Natural killer cell (primary cell): ENCODE measurements at regions not wholly inside any gene's neighbourhood (a gene's known extent, or its start where the extent isn't known, plus 50 kb on each side); places are given as distances from the start of the nearest gene placed in this dataset.
"Not testable (repeated sequence)": the region's sequence is repeated elsewhere in the genome, so short reads cannot be mapped to it uniquely, and the experiment has no call there.

ENCODE experiments used
- ATAC-seq, 3 donors: fragments of 150-1000 bp in 2 of 3; fragments of 200-7000 bp in 1 of 3; cut with Tn5 transposase; 1 replicate in 1 of 3; 2 replicates in 2 of 3; pipeline ENCODE4 v1.10.0; 2021; ENCODE audit warnings: mild to moderate bottlenecking in 2 of 3, moderate library complexity in 2 of 3
- DNase-seq, 2 donors: peaks; one replicate each; pipeline versions ENCODE4 v3.0.0 to v3.0.0-alpha.2; 2013 to 2021; ENCODE audit warnings: mixed read lengths in 1 of 2
- H3K27ac ChIP-seq: one replicate; pipeline ENCODE4 v1.5.1; 2013; ENCODE audit warnings: mild to moderate bottlenecking, low read length
- H3K27me3 ChIP-seq: one replicate; pipeline ENCODE4 v1.6.1; 2013; ENCODE audit warnings: low read length; ENCODE audit not compliant: control insufficient read depth, insufficient read depth
- H3K36me3 ChIP-seq: one replicate; pipeline ENCODE4 v1.6.1; 2013; ENCODE audit warnings: low read length; ENCODE audit not compliant: control insufficient read depth, insufficient read depth
- H3K4me1 ChIP-seq: one replicate; pipeline ENCODE4 v1.6.1; 2013; ENCODE audit warnings: low read length; ENCODE audit not compliant: control insufficient read depth, insufficient read depth
- H3K4me3 ChIP-seq: one replicate; pipeline ENCODE4 v1.5.1; 2013; ENCODE audit warnings: low read length
- H3K9me3 ChIP-seq: one replicate; pipeline ENCODE4 v1.6.1; 2013; ENCODE audit warnings: low read length; ENCODE audit not compliant: control insufficient read depth, insufficient read depth
- H3K27ac Mint-ChIP-seq, 2 donors: one replicate each; pipeline ENCODE4 v1.8.0; 2022; ENCODE audit warnings: mild to moderate bottlenecking in 2 of 2, mixed read lengths in 2 of 2, moderate library complexity in 1 of 2
- H3K27me3 Mint-ChIP-seq, 2 donors: one replicate each; pipeline ENCODE4 v1.8.0; 2022; ENCODE audit warnings: low read depth in 2 of 2, mixed read lengths in 2 of 2
- H3K36me3 Mint-ChIP-seq: one replicate; pipeline ENCODE4 v1.8.0; 2022; ENCODE audit warnings: mixed read lengths
- H3K4me1 Mint-ChIP-seq, 2 donors: one replicate each; pipeline ENCODE4 v1.8.0; 2022; ENCODE audit warnings: mixed read lengths in 2 of 2
- H3K4me3 Mint-ChIP-seq: one replicate; pipeline ENCODE4 v1.8.0; 2022; ENCODE audit warnings: mild to moderate bottlenecking, moderate library complexity, mixed read lengths
- H3K9me3 Mint-ChIP-seq, 2 donors: one replicate each; pipeline ENCODE4 v1.8.0; 2022; ENCODE audit warnings: mixed read lengths in 2 of 2
- WGBS: methylation state at CpG from one replicate; pipeline ENCODE4 v1.1.7; 2013; ENCODE audit warnings: missing lambda C conversion rate; ENCODE audit not compliant: insufficient coverage; 5-methylcytosine and 5-hydroxymethylcytosine counted together
- intact Hi-C: fragments of 100-400 bp; cut with micrococcal nuclease; formaldehyde crosslinking; loops from one replicate; pipeline ENCODE4 v1.14.2; 2022
- TF ChIP-seq, protein P1 (sequence below): fragments of 200-600 bp; IDR thresholded peaks from one replicate; pipeline ENCODE4 v1.8.0; 2022; ENCODE audit warnings: antibody characterized with exemption

DNA sequence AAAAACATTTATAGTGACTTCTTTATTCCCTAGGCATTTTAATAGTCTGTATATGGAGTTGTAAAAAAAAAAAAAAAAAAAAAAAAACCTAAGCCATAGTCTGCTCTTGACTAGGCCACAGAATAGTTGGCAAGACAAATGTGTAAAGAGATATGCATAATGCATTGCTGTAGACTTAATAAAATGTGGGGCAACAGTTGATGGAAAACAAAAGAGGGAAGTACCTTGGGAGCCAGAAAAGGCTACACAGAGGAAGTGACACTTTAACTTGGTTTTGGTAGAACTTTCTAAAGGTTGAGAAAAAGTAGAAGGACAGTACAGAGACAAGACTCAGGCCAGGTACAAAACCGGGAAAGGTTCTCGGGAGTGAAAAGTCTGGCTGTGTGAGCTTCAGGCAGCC is 802.9 kb upstream of the ADAMTS5 start:
- WGBS = 82% methylated on average over 2 of the region's 2 CpGs
- no peaks in the 10 kb centered on the region for H3K9me3 ChIP-seq
- no peak for ATAC-seq
- no peaks in the 10 kb centered on the region for H3K36me3 ChIP-seq
- H3K36me3 Mint-ChIP-seq = no peaks in the 10 kb centered on the region
- no peaks in the 10 kb centered on the region for H3K4me1 Mint-ChIP-seq
- H3K27ac Mint-ChIP-seq = no peak overlapping the region
- H3K27ac ChIP-seq = no peak overlapping the region
- H3K4me1 ChIP-seq = no peaks in the 10 kb centered on the region
- peaks cover 0 to 11% of the 10 kb centered on the region in 2 donors for H3K9me3 Mint-ChIP-seq
- TF ChIP-seq, protein P1, sequence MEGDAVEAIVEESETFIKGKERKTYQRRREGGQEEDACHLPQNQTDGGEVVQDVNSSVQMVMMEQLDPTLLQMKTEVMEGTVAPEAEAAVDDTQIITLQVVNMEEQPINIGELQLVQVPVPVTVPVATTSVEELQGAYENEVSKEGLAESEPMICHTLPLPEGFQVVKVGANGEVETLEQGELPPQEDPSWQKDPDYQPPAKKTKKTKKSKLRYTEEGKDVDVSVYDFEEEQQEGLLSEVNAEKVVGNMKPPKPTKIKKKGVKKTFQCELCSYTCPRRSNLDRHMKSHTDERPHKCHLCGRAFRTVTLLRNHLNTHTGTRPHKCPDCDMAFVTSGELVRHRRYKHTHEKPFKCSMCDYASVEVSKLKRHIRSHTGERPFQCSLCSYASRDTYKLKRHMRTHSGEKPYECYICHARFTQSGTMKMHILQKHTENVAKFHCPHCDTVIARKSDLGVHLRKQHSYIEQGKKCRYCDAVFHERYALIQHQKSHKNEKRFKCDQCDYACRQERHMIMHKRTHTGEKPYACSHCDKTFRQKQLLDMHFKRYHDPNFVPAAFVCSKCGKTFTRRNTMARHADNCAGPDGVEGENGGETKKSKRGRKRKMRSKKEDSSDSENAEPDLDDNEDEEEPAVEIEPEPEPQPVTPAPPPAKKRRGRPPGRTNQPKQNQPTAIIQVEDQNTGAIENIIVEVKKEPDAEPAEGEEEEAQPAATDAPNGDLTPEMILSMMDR = no peak
- intact Hi-C loops = no loop called here
- no peaks in the 10 kb centered on the region for H3K27me3 Mint-ChIP-seq
- DNase-seq = no peak
- no peaks in the 10 kb centered on the region for H3K27me3 ChIP-seq
- H3K4me3 Mint-ChIP-seq = no peak overlapping the region
- H3K4me3 ChIP-seq = no peak overlapping the region

DNA sequence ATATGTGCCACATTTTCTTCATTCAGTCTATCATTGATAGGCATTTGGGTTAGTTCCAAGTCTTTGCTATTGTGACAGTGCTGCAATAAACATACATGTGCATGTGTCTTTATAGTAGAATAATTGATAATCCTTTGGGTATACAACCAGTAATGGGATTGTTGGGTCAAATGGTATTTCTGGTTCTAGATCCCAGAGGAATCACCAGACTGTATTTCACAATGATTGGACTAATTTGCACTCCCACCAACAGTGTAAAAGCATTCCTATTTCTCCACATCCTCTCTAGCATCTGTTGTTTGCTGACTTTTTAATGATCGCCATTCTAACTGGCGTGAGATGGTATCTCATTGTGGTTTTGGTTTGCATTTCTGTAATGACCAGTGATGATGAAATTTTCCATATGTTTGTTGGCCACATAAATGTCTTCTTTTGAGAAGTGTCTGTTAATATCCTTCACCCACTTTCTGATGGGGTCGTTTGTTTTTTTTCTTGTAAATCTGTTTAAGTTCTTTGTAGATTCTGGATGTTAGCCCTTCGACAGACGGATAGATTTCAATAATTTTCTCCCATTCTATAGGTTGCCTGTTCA is 801.3 kb upstream of the ADAMTS5 start:
- H3K9me3 ChIP-seq, H3K4me3 ChIP-seq, H3K27me3 ChIP-seq, H3K27ac ChIP-seq, H3K4me1 Mint-ChIP-seq, H3K4me3 Mint-ChIP-seq, H3K27me3 Mint-ChIP-seq, intact Hi-C loops, H3K36me3 Mint-ChIP-seq, H3K27ac Mint-ChIP-seq, H3K4me1 ChIP-seq, DNase-seq, H3K36me3 ChIP-seq, ATAC-seq: not testable (repeated sequence)
- H3K9me3 Mint-ChIP-seq = peaks cover 0 to 11% of the 10 kb centered on the region in 2 donors
- 77% methylated on average over 3 of the region's 5 CpGs for WGBS

- WGBS = no CpG with 5 or more reads among the region's 1 CpG
- intact Hi-C loops = no loop called here
- no peak overlapping the region for H3K4me3 Mint-ChIP-seq
- H3K27me3 Mint-ChIP-seq = no peaks in the 10 kb centered on the region
- ATAC-seq (no peak), DNase-seq (no peak)
- Histone ChIP-seq H3K9me3 (no peaks in the 10 kb centered on the region), H3K27ac (no peak overlapping the region), H3K4me1 (no peaks in the 10 kb centered on the region), H3K36me3 (no peaks in the 10 kb centered on the region), H3K4me3 (no peak overlapping the region), H3K27me3 (no peaks in the 10 kb centered on the region)
- H3K27ac Mint-ChIP-seq = no peak overlapping the region
- peaks cover 0 to 11% of the 10 kb centered on the region in 2 donors for H3K9me3 Mint-ChIP-seq
- H3K4me1 Mint-ChIP-seq = no peaks in the 10 kb centered on the region
- H3K36me3 Mint-ChIP-seq = no peaks in the 10 kb centered on the region
- TF ChIP-seq, protein P1 = no peak
Measured at GRCh38 chr21:27764056-27764455, 797.2 kb upstream of the ADAMTS5 start.

- H3K9me3 ChIP-seq = no peaks in the 10 kb centered on the region
- no peaks in the 10 kb centered on the region for H3K36me3 ChIP-seq
- no peak overlapping the region for H3K4me3 Mint-ChIP-seq
- no peaks in the 10 kb centered on the region for H3K27me3 ChIP-seq
- H3K4me3 ChIP-seq = no peak overlapping the region
- H3K27ac Mint-ChIP-seq = no peak overlapping the region
- TF ChIP-seq, protein P1 = no peak
- no peaks in the 10 kb centered on the region for H3K36me3 Mint-ChIP-seq
- no peak for ATAC-seq
- no peaks in the 10 kb centered on the region for H3K4me1 Mint-ChIP-seq
- WGBS = 79% methylated on average over 1 of the region's 1 CpG
- no peaks in the 10 kb centered on the region for H3K4me1 ChIP-seq
- peaks cover 0 to 5% of the 10 kb centered on the region in 2 donors for H3K9me3 Mint-ChIP-seq
- no peak for DNase-seq
- no peak overlapping the region for H3K27ac ChIP-seq
- H3K27me3 Mint-ChIP-seq = no peaks in the 10 kb centered on the region
- intact Hi-C loops = no loop called here
Measured at GRCh38 chr21:27761623-27762022, 794.7 kb upstream of the ADAMTS5 start.
